ENCODE measurements at regions not wholly inside any gene's neighbourhood (a gene's known extent, or its start where the extent isn't known, plus 50 kb on each side); places are given as distances from the start of the nearest gene placed in this dataset.
A peak's percentile ranks its signal among the peaks of the same experiment; 100 is the strongest.

GRCh38 chr2:126413079-126413478 lies 242.9 kb upstream of the GYPC start:
- Mint-ChIP-seq H3K9me3 (peaks cover 2% of the 10 kb centered on the region), H3K27me3 (peaks cover 5% of the 10 kb centered on the region), H3K4me3 (no peak overlapping the region), H3K36me3 (peaks cover 2% of the 10 kb centered on the region), H3K27ac (no peak overlapping the region), H3K4me1 (ENCODE audit: low read depth) (peaks cover 17% of the 10 kb centered on the region)
- intact Hi-C loops (cut with micrococcal nuclease), result no loop called here
- DNase-seq, result no peak
- POLR2A ChIA-PET, result no interaction called here
- CTCF ChIA-PET, result interaction anchor here (0.8 to 1.2 kb wide), 2 partner anchors 14 to 115 kb away, joined by 3 to 4 read pairs; no protein-coding TSS in a partner anchor

GRCh38 chr2:126419403-126419802 lies 236.6 kb upstream of the GYPC start:
- no peak overlapping the region for H3K27ac Mint-ChIP-seq
- no peak for DNase-seq
- ChIA-PET POLR2A (no interaction called here), CTCF (no interaction called here)
- no peak overlapping the region for H3K4me3 Mint-ChIP-seq
- peaks cover 13% of the 10 kb centered on the region for H3K9me3 Mint-ChIP-seq
- H3K4me1 Mint-ChIP-seq (ENCODE audit: low read depth), result no peaks in the 10 kb centered on the region
- H3K27me3 Mint-ChIP-seq, result peaks cover 5% of the 10 kb centered on the region
- intact Hi-C loops (cut with micrococcal nuclease), result no loop called here
- no peaks in the 10 kb centered on the region for H3K36me3 Mint-ChIP-seq

- H3K9me3 Mint-ChIP-seq, result no peaks in the 10 kb centered on the region
- no peaks in the 10 kb centered on the region for H3K36me3 Mint-ChIP-seq
- peaks cover 12% of the 10 kb centered on the region for H3K27me3 Mint-ChIP-seq
- ChIA-PET POLR2A (no interaction called here), CTCF (interaction anchor here (0.7 kb wide), 1 partner anchor 181 kb away, joined by 3 read pairs; no protein-coding TSS in a partner anchor)
- H3K4me3 Mint-ChIP-seq, result no peak overlapping the region
- H3K4me1 Mint-ChIP-seq (ENCODE audit: low read depth), result no peaks in the 10 kb centered on the region
- DNase-seq, result no peak
- intact Hi-C loops (cut with micrococcal nuclease), result no loop called here
- no peak overlapping the region for H3K27ac Mint-ChIP-seq
Measured at GRCh38 chr2:126425943-126426342, 230.0 kb upstream of the GYPC start.

- no peaks in the 10 kb centered on the region for H3K36me3 Mint-ChIP-seq
- H3K27ac Mint-ChIP-seq, result no peak overlapping the region
- no peak overlapping the region for H3K4me3 Mint-ChIP-seq
- no peak for DNase-seq
- no peaks in the 10 kb centered on the region for H3K9me3 Mint-ChIP-seq
- intact Hi-C loops (cut with micrococcal nuclease), result no loop called here
- POLR2A ChIA-PET, result no interaction called here
- peaks cover 8% of the 10 kb centered on the region for H3K27me3 Mint-ChIP-seq
- H3K4me1 Mint-ChIP-seq (ENCODE audit: low read depth), result no peaks in the 10 kb centered on the region
- CTCF ChIA-PET, result no interaction called here
Measured at GRCh38 chr2:126429103-126429502, 226.9 kb upstream of the GYPC start.

GRCh38 chr2:126431136-126431535 lies 224.8 kb upstream of the GYPC start:
- Mint-ChIP-seq H3K4me3 (no peak overlapping the region), H3K36me3 (no peaks in the 10 kb centered on the region), H3K4me1 (ENCODE audit: low read depth) (no peaks in the 10 kb centered on the region), H3K27me3 (peaks cover 8% of the 10 kb centered on the region), H3K27ac (no peak overlapping the region), H3K9me3 (no peaks in the 10 kb centered on the region)
- ChIA-PET POLR2A (no interaction called here), CTCF (no interaction called here)
- intact Hi-C loops (cut with micrococcal nuclease), result no loop called here
- no peak for DNase-seq

- ChIA-PET POLR2A (no interaction called here), CTCF (no interaction called here)
- intact Hi-C loops (cut with micrococcal nuclease), result no loop called here
- DNase-seq, result no peak
- Mint-ChIP-seq H3K4me1 (ENCODE audit: low read depth) (no peaks in the 10 kb centered on the region), H3K36me3 (no peaks in the 10 kb centered on the region), H3K27ac (no peak overlapping the region), H3K4me3 (no peak overlapping the region), H3K27me3 (peaks cover 4% of the 10 kb centered on the region), H3K9me3 (no peaks in the 10 kb centered on the region)
Measured at GRCh38 chr2:126436411-126436810, 219.5 kb upstream of the GYPC start.

- Mint-ChIP-seq H3K4me1 (ENCODE audit: low read depth) (no peaks in the 10 kb centered on the region), H3K27ac (no peak overlapping the region), H3K36me3 (no peaks in the 10 kb centered on the region), H3K9me3 (no peaks in the 10 kb centered on the region), H3K4me3 (no peak overlapping the region), H3K27me3 (peaks cover 4% of the 10 kb centered on the region)
- DNase-seq, result no peak
- ChIA-PET POLR2A (no interaction called here), CTCF (no interaction called here)
- intact Hi-C loops (cut with micrococcal nuclease), result no loop called here
Measured at GRCh38 chr2:126437016-126437415, 218.9 kb upstream of the GYPC start.

GRCh38 chr2:126444512-126444911 lies 211.4 kb upstream of the GYPC start:
- DNase-seq, result no peak
- H3K36me3 Mint-ChIP-seq, result no peaks in the 10 kb centered on the region
- no peaks in the 10 kb centered on the region for H3K4me1 Mint-ChIP-seq (ENCODE audit: low read depth)
- no peak overlapping the region for H3K27ac Mint-ChIP-seq
- intact Hi-C loops (cut with micrococcal nuclease), result no loop called here
- ChIA-PET CTCF (no interaction called here), POLR2A (no interaction called here)
- no peaks in the 10 kb centered on the region for H3K9me3 Mint-ChIP-seq
- H3K27me3 Mint-ChIP-seq, result peaks cover 10% of the 10 kb centered on the region
- no peak overlapping the region for H3K4me3 Mint-ChIP-seq

GRCh38 chr2:126446106-126446695 lies 209.8 kb upstream of the GYPC start:
- intact Hi-C loops (cut with micrococcal nuclease), result no loop called here
- Mint-ChIP-seq H3K4me1 (ENCODE audit: low read depth) (no peaks in the 10 kb centered on the region), H3K27me3 (peaks cover 8% of the 10 kb centered on the region), H3K4me3 (no peak overlapping the region), H3K27ac (no peak overlapping the region), H3K36me3 (no peaks in the 10 kb centered on the region), H3K9me3 (no peaks in the 10 kb centered on the region)
- POLR2A ChIA-PET, result no interaction called here
- CTCF ChIA-PET, result no interaction called here
- DNase-seq, result no peak

GRCh38 chr2:126448611-126449010 lies 207.3 kb upstream of the GYPC start:
- Mint-ChIP-seq H3K4me1 (ENCODE audit: low read depth) (no peaks in the 10 kb centered on the region), H3K36me3 (no peaks in the 10 kb centered on the region), H3K4me3 (no peak overlapping the region), H3K27ac (no peak overlapping the region), H3K9me3 (no peaks in the 10 kb centered on the region), H3K27me3 (peaks cover 6% of the 10 kb centered on the region)
- ChIA-PET CTCF (interaction anchor here (0.6 kb wide), 1 partner anchor 602 kb away, joined by 3 read pairs; no protein-coding TSS in a partner anchor), POLR2A (no interaction called here)
- intact Hi-C loops (cut with micrococcal nuclease), result no loop called here
- no peak for DNase-seq

GRCh38 chr2:126449677-126450076 lies 206.3 kb upstream of the GYPC start:
- Mint-ChIP-seq H3K27ac (no peak overlapping the region), H3K27me3 (no peaks in the 10 kb centered on the region), H3K4me3 (no peak overlapping the region), H3K36me3 (no peaks in the 10 kb centered on the region), H3K9me3 (no peaks in the 10 kb centered on the region), H3K4me1 (ENCODE audit: low read depth) (no peaks in the 10 kb centered on the region)
- intact Hi-C loops (cut with micrococcal nuclease), result no loop called here
- CTCF ChIA-PET, result interaction anchor here (0.7 kb wide), 1 partner anchor 273 kb away, joined by 3 read pairs; no protein-coding TSS in a partner anchor
- DNase-seq, result no peak
- POLR2A ChIA-PET, result no interaction called here

GRCh38 chr2:126463892-126464674 lies 191.9 kb upstream of the GYPC start:
- ChIA-PET CTCF (no interaction called here), POLR2A (no interaction called here)
- Mint-ChIP-seq H3K9me3 (no peaks in the 10 kb centered on the region), H3K27ac (no peak overlapping the region), H3K4me1 (ENCODE audit: low read depth) (no peaks in the 10 kb centered on the region), H3K4me3 (no peak overlapping the region), H3K27me3 (peaks cover 2% of the 10 kb centered on the region), H3K36me3 (no peaks in the 10 kb centered on the region)
- no peak for DNase-seq
- intact Hi-C loops (cut with micrococcal nuclease), result no loop called here

- CTCF ChIA-PET, result no interaction called here
- intact Hi-C loops (cut with micrococcal nuclease), result no loop called here
- H3K27ac Mint-ChIP-seq, result no peak overlapping the region
Measured at GRCh38 chr2:126467367-126468054, 188.4 kb upstream of the GYPC start.

More at GRCh38 chr2:126467367-126468054, 188.4 kb upstream of the GYPC start:
- DNase-seq, result peak; percentile 22
- Mint-ChIP-seq H3K9me3 (no peaks in the 10 kb centered on the region), H3K4me3 (no peak overlapping the region), H3K36me3 (no peaks in the 10 kb centered on the region), H3K4me1 (ENCODE audit: low read depth) (no peaks in the 10 kb centered on the region), H3K27me3 (no peaks in the 10 kb centered on the region)
- POLR2A ChIA-PET, result no interaction called here

All from activated CD4-positive, alpha-beta memory T cell treated with anti-CD3 and anti-CD28 coated beads for 36 hours (primary cell).